KMS-11 (cell line): ENCODE measurements at regions not wholly inside any gene's neighbourhood (a gene's known extent, or its start where the extent isn't known, plus 50 kb on each side); places are given as distances from the start of the nearest gene placed in this dataset.

Source experiments
- H2AFZ ChIP-seq: fragments of 200-600 bp; sonication (generic); 2 replicates; pipeline ENCODE4 v1.6.1; 2016; ENCODE audit warnings: antibody characterized with exemption, mixed run types, low read depth
- H3K27ac ChIP-seq: fragments of 200-600 bp; sonication (generic); 2 replicates; pipeline ENCODE4 v1.6.1; 2016; ENCODE audit warnings: mild to moderate bottlenecking, mixed run types
- H3K27me3 ChIP-seq: fragments of 200-600 bp; sonication (generic); 2 replicates; pipeline ENCODE4 v1.6.1; 2017; ENCODE audit warnings: mild to moderate bottlenecking, low read depth, mixed run types, moderate library complexity; ENCODE audit not compliant: insufficient read depth
- H3K36me3 ChIP-seq: fragments of 200-600 bp; sonication (generic); 2 replicates; pipeline ENCODE4 v1.6.1; 2017; ENCODE audit warnings: mild to moderate bottlenecking, mixed run types; ENCODE audit not compliant: insufficient read depth
- H3K4me1 ChIP-seq: fragments of 200-600 bp; sonication (generic); 2 replicates; pipeline ENCODE4 v1.6.1; 2016; ENCODE audit warnings: mild to moderate bottlenecking, low read depth, mixed run types; ENCODE audit not compliant: poor library complexity, severe bottlenecking
- H3K4me2 ChIP-seq: fragments of 200-600 bp; sonication (generic); 2 replicates; pipeline ENCODE4 v1.7.0; 2016; ENCODE audit warnings: mild to moderate bottlenecking, mixed run types
- H3K4me3 ChIP-seq: fragments of 200-600 bp; sonication (generic); IDR thresholded peaks from 2 replicates; pipeline ENCODE4 v1.6.1; 2017; ENCODE audit warnings: low read depth, low read length, mixed read lengths; ENCODE audit not compliant: insufficient read depth
- H3K79me2 ChIP-seq: fragments of 200-600 bp; sonication (generic); 2 replicates; pipeline ENCODE4 v1.6.1; 2016; ENCODE audit warnings: low read depth, mixed run types; ENCODE audit not compliant: insufficient read depth
- H3K9ac ChIP-seq: fragments of 200-600 bp; sonication (generic); 2 replicates; pipeline ENCODE4 v1.6.1; 2016; ENCODE audit warnings: mild to moderate bottlenecking, mixed run types
- H4K20me1 ChIP-seq: fragments of 200-600 bp; sonication (generic); 2 replicates; pipeline ENCODE4 v1.6.1; 2016; ENCODE audit warnings: mild to moderate bottlenecking, mixed run types; ENCODE audit not compliant: insufficient read depth
- CTCF ChIP-seq: fragments of 200-600 bp; sonication (generic); conservative IDR thresholded peaks from 2 replicates; pipeline ENCODE4 v1.6.1; 2017; ENCODE audit warnings: low read depth, mild to moderate bottlenecking, antibody characterized with exemption, low read length, moderate library complexity, mixed read lengths

- Histone ChIP-seq H3K4me2 (no peak overlapping the region), H3K9ac (no peak overlapping the region), H2AFZ (no peak overlapping the region), H3K4me1 (peaks cover 2% of the 10 kb centered on the region), H3K79me2 (no peaks in the 10 kb centered on the region), H3K27ac (no peak overlapping the region), H3K27me3 (no peaks in the 10 kb centered on the region), H3K4me3 (no peak overlapping the region), H3K36me3 (no peaks in the 10 kb centered on the region), H4K20me1 (no peaks in the 10 kb centered on the region)
- TF ChIP-seq CTCF, result no peak
Measured at GRCh38 chr7:106731187-106731586, 70.2 kb upstream of the CCDC71L start.

- TF ChIP-seq CTCF, result no peak
- no peak overlapping the region for H2AFZ ChIP-seq
- H3K27me3 ChIP-seq, result no peaks in the 10 kb centered on the region
- H3K9ac ChIP-seq, result no peak overlapping the region
- H3K4me2 ChIP-seq, result no peak overlapping the region
- H4K20me1 ChIP-seq, result no peaks in the 10 kb centered on the region
- no peak overlapping the region for H3K27ac ChIP-seq
- H3K4me3 ChIP-seq, result no peak overlapping the region
- H3K4me1 ChIP-seq, result peaks cover 7% of the 10 kb centered on the region
- no peaks in the 10 kb centered on the region for H3K79me2 ChIP-seq
- no peaks in the 10 kb centered on the region for H3K36me3 ChIP-seq
Measured at GRCh38 chr7:106731646-106732444, 70.9 kb upstream of the CCDC71L start.

- no peaks in the 10 kb centered on the region for H3K27me3 ChIP-seq
- H3K4me3 ChIP-seq, result no peak overlapping the region
- H3K36me3 ChIP-seq, result no peaks in the 10 kb centered on the region
- no peak overlapping the region for H3K4me2 ChIP-seq
- no peak overlapping the region for H2AFZ ChIP-seq
- peaks cover 11% of the 10 kb centered on the region for H3K4me1 ChIP-seq
- no peak for TF ChIP-seq CTCF
- no peak overlapping the region for H3K27ac ChIP-seq
- H3K9ac ChIP-seq, result no peak overlapping the region
- H3K79me2 ChIP-seq, result no peaks in the 10 kb centered on the region
- H4K20me1 ChIP-seq, result no peaks in the 10 kb centered on the region
Measured at GRCh38 chr7:106735637-106736036, 74.7 kb upstream of the CCDC71L start.

- Histone ChIP-seq H3K27me3 (no peaks in the 10 kb centered on the region), H3K4me3 (no peak overlapping the region), H3K4me1 (peaks cover 11% of the 10 kb centered on the region), H3K79me2 (no peaks in the 10 kb centered on the region), H3K9ac (no peak overlapping the region), H4K20me1 (no peaks in the 10 kb centered on the region), H3K4me2 (no peak overlapping the region), H3K27ac (no peak overlapping the region), H2AFZ (peak overlapping the region; percentile 39; the same call in 1 of the 2 replicates), H3K36me3 (no peaks in the 10 kb centered on the region)
- no peak for TF ChIP-seq CTCF
Measured at GRCh38 chr7:106736123-106736507, 75.2 kb upstream of the CCDC71L start.
